ENCODE measurements at regions not wholly inside any gene's neighbourhood (a gene's known extent, or its start where the extent isn't known, plus 50 kb on each side); places are given as distances from the start of the nearest gene placed in this dataset.

- no peak for DNase-seq (ENCODE audit: low spot score)
- in situ Hi-C loops (cut with MboI; ENCODE audit: low pct_unique_long_range_greater_than_20kb, low sequenced_read_pairs, unreplicated experiment), result no loop called here
- TF ChIP-seq CTCF (IDR thresholded peaks at IDR 0.05; ENCODE audit: extremely low read depth, insufficient read depth, missing control alignments), result no peak
Measured at GRCh38 chr5:167929841-167930240, 361.6 kb upstream of the WWC1 start.

GRCh38 chr5:167934551-167934971, 356.9 kb upstream of the WWC1 start:
- DNase-seq (ENCODE audit: low spot score), result no peak
- no peak for TF ChIP-seq CTCF (IDR thresholded peaks at IDR 0.05; ENCODE audit: extremely low read depth, insufficient read depth, missing control alignments)
- in situ Hi-C loops (cut with MboI; ENCODE audit: low pct_unique_long_range_greater_than_20kb, low sequenced_read_pairs, unreplicated experiment), result no loop called here

DNA sequence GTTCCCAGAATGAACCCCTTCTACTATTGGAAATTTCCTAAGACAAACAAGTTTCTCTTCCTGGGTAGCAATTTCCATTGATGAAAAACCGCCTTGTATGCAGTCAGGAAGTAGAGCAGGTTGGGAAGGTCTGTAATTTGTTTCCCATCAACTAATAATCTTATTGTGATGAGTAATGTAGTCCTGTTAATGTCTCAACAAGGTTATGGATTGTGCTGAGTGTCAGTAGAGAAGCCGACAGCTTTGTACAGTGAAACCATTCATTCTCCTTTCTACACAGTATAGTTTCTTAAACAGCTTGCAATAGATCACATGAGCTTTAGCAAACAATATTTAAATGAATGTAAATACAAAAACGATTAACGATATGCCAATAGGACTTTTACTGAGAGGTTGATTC, 355.4 kb upstream of the WWC1 start:
- no peak for TF ChIP-seq CTCF (IDR thresholded peaks at IDR 0.05; ENCODE audit: extremely low read depth, insufficient read depth, missing control alignments)
- in situ Hi-C loops (cut with MboI; ENCODE audit: low pct_unique_long_range_greater_than_20kb, low sequenced_read_pairs, unreplicated experiment), result no loop called here

GRCh38 chr5:167936944-167937634, 354.4 kb upstream of the WWC1 start:
- DNase-seq (ENCODE audit: low spot score), result no peak
- in situ Hi-C loops (cut with MboI; ENCODE audit: low pct_unique_long_range_greater_than_20kb, low sequenced_read_pairs, unreplicated experiment), result no loop called here
- TF ChIP-seq CTCF (IDR thresholded peaks at IDR 0.05; ENCODE audit: extremely low read depth, insufficient read depth, missing control alignments), result no peak

More for the DNA sequence above, 355.4 kb upstream of the WWC1 start:
- DNase-seq (ENCODE audit: low spot score), result no peak

DNA sequence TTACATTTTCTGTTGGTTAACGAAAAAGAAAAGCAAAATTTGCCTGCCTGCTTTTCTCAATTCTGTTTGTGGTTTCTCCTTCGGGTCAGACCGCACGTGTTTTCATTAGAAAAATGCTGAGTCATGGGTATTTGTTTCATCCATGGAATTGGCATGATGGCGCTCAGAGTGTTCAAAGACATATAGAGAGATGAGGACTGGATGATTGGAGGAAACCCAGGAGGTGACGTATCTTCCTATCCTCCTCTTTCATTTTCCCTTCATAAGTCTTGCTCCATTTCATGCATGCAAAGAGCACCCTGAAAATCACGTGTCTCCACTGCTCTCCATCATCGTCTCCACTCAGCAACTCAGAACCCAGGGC, 353.8 kb upstream of the WWC1 start:
- in situ Hi-C loops (cut with MboI; ENCODE audit: low pct_unique_long_range_greater_than_20kb, low sequenced_read_pairs, unreplicated experiment), result no loop called here
- no peak for DNase-seq (ENCODE audit: low spot score)
- no peak for TF ChIP-seq CTCF (IDR thresholded peaks at IDR 0.05; ENCODE audit: extremely low read depth, insufficient read depth, missing control alignments)

- TF ChIP-seq CTCF (IDR thresholded peaks at IDR 0.05; ENCODE audit: extremely low read depth, insufficient read depth, missing control alignments), result no peak
- in situ Hi-C loops (cut with MboI; ENCODE audit: low pct_unique_long_range_greater_than_20kb, low sequenced_read_pairs, unreplicated experiment), result no loop called here
Measured at GRCh38 chr5:167939686-167940085, 351.8 kb upstream of the WWC1 start.

More at GRCh38 chr5:167939686-167940085, 351.8 kb upstream of the WWC1 start:
- no peak for DNase-seq (ENCODE audit: low spot score)
